Trophoblast cell (in vitro differentiated cells and primary cell): ENCODE measurements at regions not wholly inside any gene's neighbourhood (a gene's known extent, or its start where the extent isn't known, plus 50 kb on each side); places are given as distances from the start of the nearest gene placed in this dataset.
A peak's percentile ranks its signal among the peaks of the same experiment; 100 is the strongest.

ENCODE experiments used
- DNase-seq, 2 donors: peaks; one replicate each; pipeline ENCODE4 v3.0.0-alpha.2; 2016
- H2AFZ ChIP-seq: 2 replicates; pipeline ENCODE4 v1.6.1; 2013; ENCODE audit warnings: low read length, moderate library complexity, mild to moderate bottlenecking; ENCODE audit not compliant: insufficient read depth, poor library complexity
- H2AK5ac ChIP-seq: 2 replicates; pipeline ENCODE4 v1.6.1; 2013; ENCODE audit warnings: mild to moderate bottlenecking, low read length
- H2BK120ac ChIP-seq: 2 replicates; pipeline ENCODE4 v1.6.1; 2013; ENCODE audit warnings: low read length, mild to moderate bottlenecking, moderate library complexity; ENCODE audit not compliant: insufficient read depth, poor library complexity
- H2BK12ac ChIP-seq: 2 replicates; pipeline ENCODE4 v1.6.1; 2013; ENCODE audit warnings: mild to moderate bottlenecking, low read length, moderate library complexity
- H2BK5ac ChIP-seq: 2 replicates; pipeline ENCODE4 v1.6.1; 2013; ENCODE audit warnings: low read length, low read depth, moderate library complexity, mild to moderate bottlenecking; ENCODE audit not compliant: poor library complexity
- H3K14ac ChIP-seq: 2 replicates; pipeline ENCODE4 v1.6.1; 2013; ENCODE audit warnings: mild to moderate bottlenecking, low read length
- H3K18ac ChIP-seq: 2 replicates; pipeline ENCODE4 v1.6.1; 2013; ENCODE audit warnings: mild to moderate bottlenecking, low read length
- H3K23ac ChIP-seq: 2 replicates; pipeline ENCODE4 v1.6.1; 2013; ENCODE audit warnings: low read length
- H3K27ac ChIP-seq: 2 replicates; pipeline ENCODE4 v1.5.1; 2013; ENCODE audit warnings: low read depth, mild to moderate bottlenecking, inconsistent platforms, low read length, moderate library complexity
- H3K27me3 ChIP-seq: 2 replicates; pipeline ENCODE4 v1.6.1; 2013; ENCODE audit warnings: inconsistent platforms, mild to moderate bottlenecking, low read length, moderate library complexity; ENCODE audit not compliant: insufficient read depth
- H3K36me3 ChIP-seq, 2 experiments: 1 replicate in 1 of 2; 2 replicates in 1 of 2; pipeline ENCODE4 v1.6.1; 2013; ENCODE audit warnings: low read length in 2 of 2, mild to moderate bottlenecking in 2 of 2, moderate library complexity in 1 of 2; ENCODE audit not compliant: insufficient read depth in 2 of 2, control insufficient read depth in 1 of 2
- H3K4ac ChIP-seq: 2 replicates; pipeline ENCODE4 v1.6.1; 2013; ENCODE audit warnings: low read depth, mild to moderate bottlenecking, low read length, moderate library complexity
- H3K4me1 ChIP-seq, 2 experiments: 1 replicate in 1 of 2; 2 replicates in 1 of 2; pipeline ENCODE4 v1.6.1; 2013; ENCODE audit warnings: low read length in 2 of 2, mild to moderate bottlenecking in 2 of 2, moderate library complexity in 1 of 2; ENCODE audit not compliant: insufficient read depth in 2 of 2, control insufficient read depth in 1 of 2
- H3K4me2 ChIP-seq: 2 replicates; pipeline ENCODE4 v1.6.1; 2013; ENCODE audit warnings: inconsistent platforms, mild to moderate bottlenecking, low read length, moderate library complexity
- H3K4me3 ChIP-seq: 2 replicates; pipeline ENCODE4 v1.5.1; 2013; ENCODE audit warnings: mild to moderate bottlenecking, low read depth, low read length, inconsistent platforms
- H3K79me1 ChIP-seq: one replicate; pipeline ENCODE4 v1.6.1; 2013; ENCODE audit warnings: low read length
- H3K79me2 ChIP-seq: 2 replicates; pipeline ENCODE4 v1.6.1; 2013; ENCODE audit warnings: low read length, mild to moderate bottlenecking; ENCODE audit not compliant: control insufficient read depth, insufficient read depth, poor library complexity
- H3K9ac ChIP-seq: 2 replicates; pipeline ENCODE4 v1.6.1; 2013; ENCODE audit warnings: mild to moderate bottlenecking, low read length
- H3K9me3 ChIP-seq: 2 replicates; pipeline ENCODE4 v1.6.1; 2013; ENCODE audit warnings: low read depth, mild to moderate bottlenecking, control low read depth, inconsistent platforms, low read length; ENCODE audit not compliant: insufficient read depth
- H4K12ac ChIP-seq: 2 replicates; pipeline ENCODE4 v1.6.1; 2013; ENCODE audit warnings: low read depth, mild to moderate bottlenecking, low read length, moderate library complexity
- H4K8ac ChIP-seq: 2 replicates; pipeline ENCODE4 v1.6.1; 2013; ENCODE audit warnings: low read depth, mild to moderate bottlenecking, low read length, moderate library complexity
- H4K91ac ChIP-seq: one replicate; pipeline ENCODE4 v1.6.1; 2013; ENCODE audit warnings: low read depth, mild to moderate bottlenecking, low read length, moderate library complexity
- WGBS: extraction: QIAGEN DNeasy Blood & Tissue Kit; methylation state at CpG from one replicate; pipeline ENCODE4 v1.1.7; 2013; ENCODE audit warnings: missing lambda C conversion rate; ENCODE audit not compliant: insufficient read length, insufficient coverage; ENCODE audit errors: extremely low coverage; 5-methylcytosine and 5-hydroxymethylcytosine counted together

- Histone ChIP-seq H3K4me2 (no peak overlapping the region), H3K23ac (no peak overlapping the region), H3K9ac (no peak overlapping the region), H3K18ac (no peak overlapping the region), H3K4ac (no peak overlapping the region), H3K79me1 (no peaks in the 10 kb centered on the region), H3K9me3 (no peaks in the 10 kb centered on the region), H2AK5ac (no peak overlapping the region), H3K79me2 (no peaks in the 10 kb centered on the region), H3K4me1 (no peaks in the 10 kb centered on the region), H2BK5ac (no peak overlapping the region), H3K14ac (no peak overlapping the region), H3K36me3 (no peaks in the 10 kb centered on the region), H3K27me3 (no peaks in the 10 kb centered on the region), H2BK120ac (no peak overlapping the region), H4K12ac (no peak overlapping the region), H4K8ac (no peak overlapping the region), H4K91ac (no peak overlapping the region), H2AFZ (no peak overlapping the region), H3K4me3 (no peak overlapping the region), H2BK12ac (no peak overlapping the region), H3K27ac (no peak overlapping the region)
- DNase-seq: no peak
- no CpG with 5 or more reads among the region's 1 CpG for WGBS
Measured at GRCh38 chr10:78929541-78929940, 139.2 kb upstream of the ZMIZ1 start.

- DNase-seq: peak in 1 of 2 donors; percentile 11
- Histone ChIP-seq H2BK120ac (no peak overlapping the region), H4K8ac (no peak overlapping the region)
Measured at GRCh38 chr10:78931321-78932053, 137.3 kb upstream of the ZMIZ1 start.

DNA sequence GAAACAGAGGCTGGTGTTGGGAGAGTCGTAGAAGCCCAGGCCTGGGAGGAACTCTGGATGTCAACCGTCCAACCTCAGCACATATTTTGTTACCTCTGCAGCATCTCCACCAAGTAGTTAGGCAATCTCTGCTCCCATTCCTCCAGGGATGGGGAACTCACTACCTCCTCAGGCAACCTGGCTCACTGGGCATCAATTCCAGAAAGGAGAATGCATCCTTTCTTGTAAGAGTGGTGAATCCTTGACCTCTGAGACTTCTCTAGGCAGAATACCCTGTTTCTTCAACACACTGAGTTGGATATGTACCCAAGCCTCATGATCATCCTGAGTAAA lies 136.7 kb upstream of the ZMIZ1 start:
- no peak overlapping the region for H2BK5ac ChIP-seq
- no peaks in the 10 kb centered on the region for H3K79me2 ChIP-seq
- H4K91ac ChIP-seq: no peak overlapping the region
- no peak overlapping the region for H2BK12ac ChIP-seq
- no peaks in the 10 kb centered on the region for H3K27me3 ChIP-seq
- H3K4me3 ChIP-seq: no peak overlapping the region
- no peak for DNase-seq
- H2BK120ac ChIP-seq: no peak overlapping the region
- WGBS: no CpG with 5 or more reads among the region's 2 CpGs
- peaks cover 2% of the 10 kb centered on the region for H3K9me3 ChIP-seq
- no peak overlapping the region for H3K14ac ChIP-seq
- no peak overlapping the region for H3K18ac ChIP-seq
- H3K23ac ChIP-seq: no peak overlapping the region
- no peak overlapping the region for H2AFZ ChIP-seq
- H4K8ac ChIP-seq: no peak overlapping the region
- no peaks in the 10 kb centered on the region for H3K36me3 ChIP-seq
- no peaks in the 10 kb centered on the region for H3K4me1 ChIP-seq
- no peaks in the 10 kb centered on the region for H3K79me1 ChIP-seq
- no peak overlapping the region for H3K4me2 ChIP-seq
- no peak overlapping the region for H3K9ac ChIP-seq
- no peak overlapping the region for H3K4ac ChIP-seq
- no peak overlapping the region for H3K27ac ChIP-seq
- no peak overlapping the region for H2AK5ac ChIP-seq
- no peak overlapping the region for H4K12ac ChIP-seq

More at GRCh38 chr10:78931321-78932053, 137.3 kb upstream of the ZMIZ1 start:
- Histone ChIP-seq H3K23ac (no peak overlapping the region), H3K79me1 (no peaks in the 10 kb centered on the region), H3K4me2 (no peak overlapping the region), H3K36me3 (no peaks in the 10 kb centered on the region), H3K18ac (no peak overlapping the region), H3K9me3 (peaks cover 2% of the 10 kb centered on the region), H3K4me3 (no peak overlapping the region), H2BK5ac (no peak overlapping the region), H2AFZ (no peak overlapping the region), H4K12ac (no peak overlapping the region), H3K79me2 (no peaks in the 10 kb centered on the region), H2BK12ac (no peak overlapping the region), H3K9ac (no peak overlapping the region), H3K27ac (no peak overlapping the region), H4K91ac (no peak overlapping the region), H3K14ac (no peak overlapping the region), H2AK5ac (no peak overlapping the region), H3K4ac (no peak overlapping the region), H3K4me1 (no peaks in the 10 kb centered on the region), H3K27me3 (no peaks in the 10 kb centered on the region)
- no CpG with 5 or more reads among the region's 21 CpGs for WGBS

- H4K8ac ChIP-seq: no peak overlapping the region
- H3K27ac ChIP-seq: no peak overlapping the region
- H3K18ac ChIP-seq: no peak overlapping the region
- H3K27me3 ChIP-seq: no peaks in the 10 kb centered on the region
- no peak overlapping the region for H3K23ac ChIP-seq
- no peak overlapping the region for H3K9ac ChIP-seq
- no peak overlapping the region for H3K4ac ChIP-seq
- H3K36me3 ChIP-seq: no peaks in the 10 kb centered on the region
- H3K79me2 ChIP-seq: no peaks in the 10 kb centered on the region
- no peaks in the 10 kb centered on the region for H3K4me1 ChIP-seq
- H2BK12ac ChIP-seq: no peak overlapping the region
- no peak overlapping the region for H4K91ac ChIP-seq
- no peak overlapping the region for H4K12ac ChIP-seq
- DNase-seq: no peak
- H3K9me3 ChIP-seq: peaks cover 2% of the 10 kb centered on the region
- H2BK5ac ChIP-seq: no peak overlapping the region
- H3K4me2 ChIP-seq: no peak overlapping the region
- WGBS: no CpG with 5 or more reads among the region's 9 CpGs
- no peak overlapping the region for H2BK120ac ChIP-seq
- H2AK5ac ChIP-seq: no peak overlapping the region
- no peaks in the 10 kb centered on the region for H3K79me1 ChIP-seq
- H3K14ac ChIP-seq: no peak overlapping the region
- H2AFZ ChIP-seq: no peak overlapping the region
- no peak overlapping the region for H3K4me3 ChIP-seq
Measured at GRCh38 chr10:78932861-78933260, 135.9 kb upstream of the ZMIZ1 start.
